CD4-positive, alpha-beta T cell (primary cell): ENCODE measurements at regions not wholly inside any gene's neighbourhood (a gene's known extent, or its start where the extent isn't known, plus 50 kb on each side); places are given as distances from the start of the nearest gene placed in this dataset.

ENCODE experiments used
- ATAC-seq: fragments of 200-7000 bp; cut with Tn5 transposase; one replicate; pipeline ENCODE4 v1.10.0; 2022; ENCODE audit warnings: mild to moderate bottlenecking; ENCODE audit not compliant: poor library complexity
- CTCF ChIA-PET: fragments of 350-600 bp; sonication (Branson Sonifier 250); formaldehyde crosslinking; loops from one replicate; lab custom pipeline; 2021; ENCODE audit warnings: antibody characterized with exemption, inconsistent platforms; lab: Charles Lee
- POLR2A ChIA-PET: fragments of 350-600 bp; sonication (Branson Sonifier 250); formaldehyde crosslinking; loops from one replicate; lab custom pipeline; 2021; ENCODE audit warnings: antibody characterized with exemption, inconsistent platforms; lab: Charles Lee
- DNase-seq, 14 experiments: peaks; one replicate each; pipeline ENCODE4 v3.0.0-alpha.2; 2013 to 2020; ENCODE audit warnings: mixed read lengths in 2 of 14
- H3K27ac ChIP-seq, 2 donors: one replicate each; pipeline versions ENCODE4 v1.5.1 to v1.7.0; 2013; ENCODE audit warnings: low read length in 2 of 2, low read depth in 1 of 2, mild to moderate bottlenecking in 1 of 2
- H3K27me3 ChIP-seq, 2 experiments: 1 replicate in 1 of 2; 2 replicates in 1 of 2; pipeline versions ENCODE4 v1.6.1 to v1.7.0; 2013; ENCODE audit warnings: low read length in 2 of 2, control low read depth in 1 of 2, mild to moderate bottlenecking in 1 of 2, moderate library complexity in 1 of 2; ENCODE audit not compliant: insufficient read depth in 2 of 2, control insufficient read depth in 1 of 2
- H3K36me3 ChIP-seq: one replicate; pipeline ENCODE4 v1.6.1; 2013; ENCODE audit warnings: low read length, control low read depth; ENCODE audit not compliant: insufficient read depth
- H3K4me1 ChIP-seq: one replicate; pipeline ENCODE4 v1.6.1; 2013; ENCODE audit warnings: low read length, control low read depth; ENCODE audit not compliant: insufficient read depth
- H3K4me3 ChIP-seq: one replicate; pipeline ENCODE4 v1.5.1; 2013; ENCODE audit warnings: mild to moderate bottlenecking, low read length, moderate library complexity
- H3K9me3 ChIP-seq, 2 experiments: 1 replicate in 1 of 2; 2 replicates in 1 of 2; pipeline versions ENCODE4 v1.6.1 to v1.7.0; 2013; ENCODE audit warnings: low read length in 2 of 2, mild to moderate bottlenecking in 2 of 2, control low read depth in 1 of 2, moderate library complexity in 1 of 2; ENCODE audit not compliant: control insufficient read depth in 1 of 2, insufficient read depth in 1 of 2
- H3K27ac Mint-ChIP-seq: one replicate; pipeline ENCODE4 v1.8.0; 2020; ENCODE audit warnings: mixed read lengths
- H3K27me3 Mint-ChIP-seq: one replicate; pipeline ENCODE4 v1.8.0; 2021; ENCODE audit warnings: mixed read lengths
- H3K36me3 Mint-ChIP-seq: one replicate; pipeline ENCODE4 v1.8.0; 2021; ENCODE audit warnings: low read depth, mixed read lengths
- H3K4me1 Mint-ChIP-seq: one replicate; pipeline ENCODE4 v1.8.0; 2021; ENCODE audit warnings: low read depth, mixed read lengths
- H3K4me3 Mint-ChIP-seq: one replicate; pipeline ENCODE4 v1.8.0; 2020; ENCODE audit warnings: mild to moderate bottlenecking, mixed read lengths
- H3K9me3 Mint-ChIP-seq: one replicate; pipeline ENCODE4 v1.8.0; 2020; ENCODE audit warnings: mixed read lengths
- intact Hi-C, 2 experiments: fragments of 100-400 bp; cut with DNase I in 1 of 2; cut with micrococcal nuclease in 1 of 2; formaldehyde crosslinking; loops; one replicate each; pipeline versions ENCODE4 v1.15.1 to v1.9.0; 2023 to 2025; cut with DNase I, micrococcal nuclease
- TF ChIP-seq, protein P1 (sequence below): fragments of 200-600 bp; IDR thresholded peaks from one replicate; pipeline ENCODE4 v1.8.0; 2022; ENCODE audit warnings: antibody characterized with exemption, mild to moderate bottlenecking

DNA sequence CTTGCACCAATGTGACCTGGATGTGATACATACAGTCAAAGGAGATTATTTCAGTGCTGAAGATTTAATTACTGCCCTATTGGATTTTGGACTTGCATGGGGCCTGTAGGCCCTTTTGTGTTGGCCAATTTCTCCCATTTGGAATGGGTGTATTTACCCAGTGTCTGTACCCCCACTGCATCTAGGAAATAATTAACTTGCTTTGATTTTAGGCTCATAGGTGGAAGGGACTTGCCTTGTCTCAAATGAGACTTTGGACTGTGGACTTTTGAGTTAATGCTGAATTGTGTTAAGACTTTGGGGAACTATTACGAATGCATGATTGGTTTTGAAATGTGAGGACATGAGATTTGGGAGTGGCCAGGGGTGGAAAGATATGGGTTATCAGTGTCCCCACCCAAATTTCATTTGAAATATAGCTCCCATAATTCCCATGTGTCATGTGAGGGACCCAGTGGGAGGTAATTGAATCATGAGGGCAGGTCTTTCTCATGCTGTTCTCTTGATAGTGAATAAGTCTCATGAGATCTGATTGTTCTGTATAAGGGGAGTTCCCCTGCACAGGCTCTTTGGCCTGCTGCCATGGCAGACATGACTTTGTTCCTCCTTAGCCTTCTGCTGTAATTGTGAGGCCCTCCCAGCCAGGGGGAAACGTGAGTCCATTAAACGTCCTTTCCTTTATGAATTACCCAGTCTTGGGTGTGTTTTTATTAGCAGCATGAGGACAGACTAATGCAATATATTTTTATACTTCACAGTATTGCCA lies 362.2 kb upstream of the SPANXN4 start:
- ATAC-seq (no peak), DNase-seq (no peak)
- Histone ChIP-seq H3K4me3 (no peak overlapping the region), H3K27me3 (no peaks in the 10 kb centered on the region), H3K36me3 (no peaks in the 10 kb centered on the region), H3K27ac (no peak overlapping the region), H3K4me1 (no peaks in the 10 kb centered on the region), H3K9me3 (no peaks in the 10 kb centered on the region)
- Mint-ChIP-seq H3K27ac (no peak overlapping the region), H3K4me1 (no peaks in the 10 kb centered on the region), H3K4me3 (no peak overlapping the region), H3K36me3 (no peaks in the 10 kb centered on the region), H3K9me3 (peaks cover 2% of the 10 kb centered on the region), H3K27me3 (no peaks in the 10 kb centered on the region)
- intact Hi-C loops, result no loop called here
- ChIA-PET POLR2A (no interaction called here), CTCF (no interaction called here)
- TF ChIP-seq, protein P1, sequence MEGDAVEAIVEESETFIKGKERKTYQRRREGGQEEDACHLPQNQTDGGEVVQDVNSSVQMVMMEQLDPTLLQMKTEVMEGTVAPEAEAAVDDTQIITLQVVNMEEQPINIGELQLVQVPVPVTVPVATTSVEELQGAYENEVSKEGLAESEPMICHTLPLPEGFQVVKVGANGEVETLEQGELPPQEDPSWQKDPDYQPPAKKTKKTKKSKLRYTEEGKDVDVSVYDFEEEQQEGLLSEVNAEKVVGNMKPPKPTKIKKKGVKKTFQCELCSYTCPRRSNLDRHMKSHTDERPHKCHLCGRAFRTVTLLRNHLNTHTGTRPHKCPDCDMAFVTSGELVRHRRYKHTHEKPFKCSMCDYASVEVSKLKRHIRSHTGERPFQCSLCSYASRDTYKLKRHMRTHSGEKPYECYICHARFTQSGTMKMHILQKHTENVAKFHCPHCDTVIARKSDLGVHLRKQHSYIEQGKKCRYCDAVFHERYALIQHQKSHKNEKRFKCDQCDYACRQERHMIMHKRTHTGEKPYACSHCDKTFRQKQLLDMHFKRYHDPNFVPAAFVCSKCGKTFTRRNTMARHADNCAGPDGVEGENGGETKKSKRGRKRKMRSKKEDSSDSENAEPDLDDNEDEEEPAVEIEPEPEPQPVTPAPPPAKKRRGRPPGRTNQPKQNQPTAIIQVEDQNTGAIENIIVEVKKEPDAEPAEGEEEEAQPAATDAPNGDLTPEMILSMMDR, result no peak

DNA sequence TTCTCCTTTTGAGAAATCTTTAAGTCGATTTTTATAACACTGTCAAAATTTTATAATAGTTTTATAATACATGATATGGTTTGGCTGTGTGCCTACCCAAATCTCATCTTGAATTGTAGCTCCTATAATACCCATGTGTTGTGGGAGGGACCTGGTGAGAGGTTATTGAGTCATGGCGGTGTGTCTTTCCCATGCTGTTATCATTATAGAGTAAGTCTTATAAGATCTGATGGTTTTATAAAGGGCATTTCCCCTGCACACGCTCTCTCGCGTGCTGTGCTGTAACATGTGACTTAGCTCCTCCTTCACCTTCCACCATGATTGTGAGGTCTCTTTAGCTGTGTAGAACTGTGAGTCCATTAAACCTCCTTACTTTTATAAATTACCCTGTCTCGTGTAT lies 364.0 kb upstream of the SPANXN4 start:
- TF ChIP-seq, protein P1, result no peak
- POLR2A ChIA-PET, result no interaction called here
- H3K27ac Mint-ChIP-seq, result no peak overlapping the region

DNA sequence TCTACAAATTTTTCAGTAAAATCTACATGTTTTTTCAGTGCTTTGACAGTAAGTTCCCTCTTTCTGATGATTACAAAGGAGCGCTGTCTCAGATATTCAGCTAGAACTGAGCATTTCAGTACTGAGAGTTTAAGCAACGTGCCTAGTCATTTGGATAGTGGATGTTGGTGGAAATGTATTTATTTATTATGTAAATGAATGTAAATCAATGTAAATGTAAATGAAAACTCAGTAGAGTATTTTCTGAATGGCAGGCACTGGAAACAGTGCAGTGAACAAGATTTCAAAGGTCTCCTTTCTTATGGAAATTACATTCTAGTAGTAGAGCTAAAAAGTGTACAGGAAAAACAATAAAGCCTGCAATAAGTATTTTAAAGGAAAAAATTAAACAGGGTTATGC lies 370.2 kb upstream of the SPANXN4 start:
- Mint-ChIP-seq H3K27ac (no peak overlapping the region), H3K27me3 (no peaks in the 10 kb centered on the region), H3K9me3 (peaks cover 5% of the 10 kb centered on the region), H3K36me3 (no peaks in the 10 kb centered on the region), H3K4me1 (no peaks in the 10 kb centered on the region), H3K4me3 (no peak overlapping the region)
- Histone ChIP-seq H3K36me3 (no peaks in the 10 kb centered on the region), H3K27ac (no peak overlapping the region), H3K27me3 (no peaks in the 10 kb centered on the region), H3K4me1 (no peaks in the 10 kb centered on the region), H3K4me3 (no peak overlapping the region), H3K9me3 (no peaks in the 10 kb centered on the region)
- POLR2A ChIA-PET, result no interaction called here
- intact Hi-C loops, result no loop called here
- DNase-seq (no peak), ATAC-seq (no peak)
- TF ChIP-seq, protein P1, result no peak
- CTCF ChIA-PET, result no interaction called here

More for the DNA sequence above, 364.0 kb upstream of the SPANXN4 start:
- Histone ChIP-seq H3K27ac (no peak overlapping the region), H3K36me3 (no peaks in the 10 kb centered on the region), H3K4me1 (no peaks in the 10 kb centered on the region), H3K4me3 (no peak overlapping the region), H3K27me3 (no peaks in the 10 kb centered on the region), H3K9me3 (no peaks in the 10 kb centered on the region)
- CTCF ChIA-PET, result no interaction called here
- DNase-seq (no peak), ATAC-seq (no peak)
- no peaks in the 10 kb centered on the region for H3K27me3 Mint-ChIP-seq
- no peak overlapping the region for H3K4me3 Mint-ChIP-seq
- H3K36me3 Mint-ChIP-seq, result no peaks in the 10 kb centered on the region
- intact Hi-C loops, result no loop called here
- H3K4me1 Mint-ChIP-seq, result no peaks in the 10 kb centered on the region
- H3K9me3 Mint-ChIP-seq, result no peaks in the 10 kb centered on the region
